SH-SY5Y (cell line): ENCODE measurements at regions not wholly inside any gene's neighbourhood (a gene's known extent, or its start where the extent isn't known, plus 50 kb on each side); places are given as distances from the start of the nearest gene placed in this dataset.

Experiments used
- GATA2 ChIP-seq: IDR thresholded peaks from 2 replicates; pipeline ENCODE4 v1.6.1; 2011; ENCODE audit warnings: mild to moderate bottlenecking, low read depth, low read length
- GATA3 ChIP-seq: IDR thresholded peaks from 2 replicates; pipeline ENCODE4 v1.6.1; 2011; ENCODE audit warnings: low read depth, mild to moderate bottlenecking, low read length, moderate library complexity

GRCh38 chr11:80024119-80024518 lies 583.3 kb upstream of the TENM4 start:
- TF ChIP-seq GATA3 (no peak), GATA2 (no peak)
